Activated CD4-positive, alpha-beta T cell treated with anti-CD3 and anti-CD28 coated beads, Interleukin-10, Interleukin-2, amounts not matched to agents 100 ng/mL and 50 ng/mL, durations not matched to agents 16 hours and 8 hours (primary cell): ENCODE measurements at regions not wholly inside any gene's neighbourhood (a gene's known extent, or its start where the extent isn't known, plus 50 kb on each side); places are given as distances from the start of the nearest gene placed in this dataset.

Experiments
- DNase-seq: peaks from one replicate; pipeline ENCODE4 v3.0.0-alpha.2; 2020

GRCh38 chr11:109184376-109184775, 237.6 kb upstream of the C11orf87 start:
- DNase-seq = no peak

- no peak for DNase-seq
Measured at GRCh38 chr11:109192864-109193263, 229.1 kb upstream of the C11orf87 start.

- no peak for DNase-seq
Measured at GRCh38 chr11:109193880-109194279, 228.1 kb upstream of the C11orf87 start.

- DNase-seq = no peak
Measured at GRCh38 chr11:109196016-109196415, 226.0 kb upstream of the C11orf87 start.

GRCh38 chr11:109197656-109198055, 224.3 kb upstream of the C11orf87 start:
- DNase-seq = no peak

GRCh38 chr11:109203176-109203575, 218.8 kb upstream of the C11orf87 start:
- DNase-seq = no peak

- no peak for DNase-seq
Measured at GRCh38 chr11:109205312-109205711, 216.7 kb upstream of the C11orf87 start.

GRCh38 chr11:109208121-109208520, 213.9 kb upstream of the C11orf87 start:
- DNase-seq = no peak

GRCh38 chr11:109209572-109209971, 212.4 kb upstream of the C11orf87 start:
- DNase-seq = no peak

- no peak for DNase-seq
Measured at GRCh38 chr11:109221190-109221589, 200.8 kb upstream of the C11orf87 start.

GRCh38 chr11:109222761-109223160, 199.2 kb upstream of the C11orf87 start:
- no peak for DNase-seq

GRCh38 chr11:109223451-109223850, 198.5 kb upstream of the C11orf87 start:
- no peak for DNase-seq

GRCh38 chr11:109229682-109230081, 192.3 kb upstream of the C11orf87 start:
- no peak for DNase-seq

- DNase-seq = no peak
Measured at GRCh38 chr11:109236188-109236587, 185.8 kb upstream of the C11orf87 start.

- no peak for DNase-seq
Measured at GRCh38 chr11:109236696-109237095, 185.3 kb upstream of the C11orf87 start.

GRCh38 chr11:109237636-109238035, 184.4 kb upstream of the C11orf87 start:
- no peak for DNase-seq

- DNase-seq = no peak
Measured at GRCh38 chr11:109241988-109242536, 179.9 kb upstream of the C11orf87 start.

- DNase-seq = no peak
Measured at GRCh38 chr11:109247071-109247470, 174.9 kb upstream of the C11orf87 start.

GRCh38 chr11:109249597-109249996, 172.4 kb upstream of the C11orf87 start:
- DNase-seq = no peak

GRCh38 chr11:109251230-109251629, 170.8 kb upstream of the C11orf87 start:
- DNase-seq = no peak

- DNase-seq = no peak
Measured at GRCh38 chr11:109264128-109264527, 157.9 kb upstream of the C11orf87 start.

- no peak for DNase-seq
Measured at GRCh38 chr11:109267293-109268095, 154.5 kb upstream of the C11orf87 start.

- no peak for DNase-seq
Measured at GRCh38 chr11:109275931-109276330, 146.1 kb upstream of the C11orf87 start.

- DNase-seq = no peak
Measured at GRCh38 chr11:109285465-109285864, 136.5 kb upstream of the C11orf87 start.

GRCh38 chr11:109291553-109291952, 130.4 kb upstream of the C11orf87 start:
- no peak for DNase-seq
